ENCODE measurements at regions not wholly inside any gene's neighbourhood (a gene's known extent, or its start where the extent isn't known, plus 50 kb on each side); places are given as distances from the start of the nearest gene placed in this dataset.

DNA sequence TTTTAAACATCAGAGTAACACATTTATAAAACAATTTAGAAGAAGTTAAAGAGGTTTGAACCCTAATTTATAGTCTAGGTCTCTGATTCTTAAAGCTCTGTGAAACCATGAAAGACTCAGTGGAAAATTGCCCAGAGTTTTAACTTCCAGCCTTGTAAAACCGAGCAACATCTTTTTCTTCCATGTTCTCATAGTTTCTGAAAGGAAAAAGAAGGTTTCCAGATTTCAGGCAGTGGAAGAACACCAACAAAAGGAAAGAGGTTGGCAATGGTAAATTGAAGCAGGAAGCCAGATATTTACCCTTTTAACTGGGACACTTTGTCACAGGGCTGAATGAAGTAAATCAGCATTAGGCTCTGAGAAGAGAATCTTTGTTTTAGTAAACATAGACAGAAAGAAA is 1999.3 kb downstream of the MAT2B start:
- no peak for DNase-seq

DNA sequence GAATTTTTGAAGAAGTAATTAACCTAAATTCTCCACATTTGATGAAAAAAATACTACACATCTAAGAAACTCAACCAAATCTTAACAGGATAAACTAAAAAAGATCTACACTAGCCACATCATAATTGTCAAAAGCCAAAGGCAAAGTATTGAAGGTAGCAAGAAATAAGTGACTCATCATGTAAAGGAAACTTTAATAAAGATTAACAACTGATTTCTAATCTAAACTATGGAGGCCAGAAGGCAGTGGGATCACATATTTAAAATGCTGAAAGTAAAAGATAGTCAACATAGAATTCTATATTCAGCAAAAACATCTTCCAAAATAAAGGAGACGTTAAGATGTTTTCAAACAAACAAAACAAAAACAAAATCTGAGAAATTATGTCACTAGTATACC is 2002.9 kb downstream of the MAT2B start:
- no peak for DNase-seq

DNA sequence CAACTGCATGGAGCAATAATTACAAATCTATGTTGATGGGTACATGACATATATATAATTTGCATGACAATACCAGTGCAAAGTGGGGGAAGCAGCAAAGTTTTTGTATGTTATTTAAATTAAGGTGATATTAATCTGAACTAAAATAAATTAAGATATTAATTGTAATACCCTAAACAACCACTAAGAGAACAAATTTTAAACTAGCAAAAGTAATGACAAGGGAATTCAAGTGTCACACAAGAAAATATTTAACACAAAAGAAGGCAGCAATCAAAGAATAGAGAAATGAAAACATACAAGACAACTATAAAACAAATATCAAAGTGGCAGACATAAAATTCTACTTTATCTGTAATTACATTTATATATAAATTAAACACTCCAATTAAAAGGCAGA is 2003.4 kb downstream of the MAT2B start:
- no peak for DNase-seq

DNA sequence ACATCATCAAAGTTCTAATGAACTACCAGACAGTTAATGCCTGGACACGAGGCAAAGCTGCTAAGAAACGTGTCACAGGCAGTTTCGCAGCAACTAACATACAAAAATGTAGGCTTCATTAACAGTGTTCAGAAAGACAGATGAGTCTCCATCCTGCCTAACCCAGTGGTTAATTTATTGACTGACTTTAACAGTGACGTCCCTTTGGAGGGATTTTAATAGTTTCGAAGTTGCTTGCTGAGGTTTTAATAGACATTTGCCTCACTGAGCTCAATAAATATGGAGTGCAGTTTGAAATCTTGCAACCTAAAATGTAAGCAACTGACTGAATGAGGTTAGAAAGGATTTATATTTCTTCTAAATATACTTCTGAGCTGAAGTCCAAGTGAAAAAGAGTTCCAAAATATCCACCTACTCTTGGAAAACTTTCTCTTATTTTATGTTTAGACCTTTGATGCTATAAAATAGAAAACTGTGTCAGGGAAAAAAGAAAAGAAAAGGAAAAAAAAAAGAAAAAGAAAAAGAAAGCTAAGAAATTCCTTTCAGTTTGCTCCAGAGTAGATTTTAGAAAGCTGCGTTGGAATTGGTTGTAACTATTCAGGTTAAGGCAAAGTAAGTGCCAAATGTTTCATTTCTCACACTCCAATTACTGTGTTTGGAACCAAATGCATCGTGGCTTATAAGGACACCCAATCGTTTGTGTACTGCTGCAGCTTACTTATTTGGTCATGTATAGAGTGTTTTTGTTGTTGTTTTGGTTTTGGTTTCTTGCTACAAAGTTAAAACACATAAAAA is 2016.6 kb downstream of the MAT2B start:
- no peak for DNase-seq

DNA sequence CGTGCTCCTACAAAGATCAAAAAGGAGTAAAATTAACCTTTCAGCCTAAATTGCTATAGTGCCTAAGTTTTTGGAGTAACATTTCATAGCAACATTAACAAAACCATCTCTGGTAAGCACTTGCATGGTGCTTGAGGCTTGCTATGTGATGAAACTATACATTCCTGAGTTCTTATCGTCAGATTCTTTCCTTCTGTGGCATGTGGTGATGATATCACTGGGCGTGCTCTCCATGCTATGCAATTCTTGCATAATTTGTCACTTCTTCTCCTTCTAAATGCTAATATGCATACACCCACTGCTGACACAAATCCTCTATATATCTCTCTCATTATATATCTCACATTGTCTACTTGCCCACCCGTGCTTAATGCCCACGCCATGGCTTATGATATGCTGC is 2019.9 kb downstream of the MAT2B start:
- DNase-seq: no peak

DNA sequence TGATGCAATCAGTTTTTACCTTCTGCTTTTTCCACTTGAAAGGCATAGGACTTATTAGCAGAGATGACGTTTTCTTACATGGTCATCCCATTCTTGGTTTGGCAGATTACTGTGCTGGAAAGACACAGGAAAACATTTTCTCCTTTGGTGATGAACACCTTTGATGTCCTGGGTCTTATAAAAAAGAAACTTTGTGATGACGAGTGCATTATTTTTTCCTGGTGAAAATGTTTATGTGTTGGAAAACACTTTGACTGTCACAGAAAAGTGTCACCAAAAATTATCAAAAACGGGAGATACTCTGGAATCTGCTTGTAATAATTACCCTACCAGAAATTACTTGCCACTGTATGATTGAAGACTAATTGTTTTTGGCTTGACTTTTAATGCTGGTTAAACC is 2020.9 kb downstream of the MAT2B start:
- DNase-seq: no peak

DNA sequence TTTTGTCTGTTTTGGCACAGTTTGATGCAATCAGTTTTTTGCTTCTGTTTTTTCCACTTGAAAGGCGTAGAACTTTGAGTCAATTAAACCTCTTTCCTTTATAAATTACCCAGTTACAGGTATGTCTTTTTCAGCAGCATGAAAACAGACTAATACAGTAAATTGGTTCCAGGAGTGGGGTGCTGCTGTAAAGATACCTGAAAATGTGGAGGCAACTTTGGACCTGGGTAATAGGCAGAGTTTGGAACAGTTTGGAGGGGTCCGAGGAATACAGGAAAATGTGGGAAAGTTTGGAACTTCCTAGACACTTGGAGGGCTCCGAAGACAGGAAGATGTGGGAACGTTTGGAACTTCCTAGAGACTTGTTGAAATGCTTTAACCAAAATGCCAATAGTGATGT is 2022.2 kb downstream of the MAT2B start:
- no peak for DNase-seq

DNA sequence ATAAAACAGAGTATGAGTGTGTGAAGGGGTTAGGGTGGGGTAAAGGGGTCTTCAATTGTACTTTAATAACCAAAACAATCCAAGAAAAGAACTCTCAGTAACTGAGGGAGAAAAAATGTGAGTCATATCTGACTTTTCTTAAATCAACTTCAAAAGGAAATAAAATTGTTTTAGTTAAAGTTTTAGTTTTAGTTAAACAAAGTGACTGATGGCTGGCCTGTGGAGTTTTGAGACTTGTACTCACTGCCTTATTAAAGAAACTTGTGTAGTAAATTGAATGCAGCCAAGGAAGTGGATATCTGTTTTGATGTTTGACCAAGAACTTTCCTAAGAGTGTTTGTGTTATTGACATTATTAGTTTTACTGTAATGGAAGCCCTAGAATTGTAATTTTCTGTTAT is 2032.6 kb downstream of the MAT2B start:
- DNase-seq: no peak

DNA sequence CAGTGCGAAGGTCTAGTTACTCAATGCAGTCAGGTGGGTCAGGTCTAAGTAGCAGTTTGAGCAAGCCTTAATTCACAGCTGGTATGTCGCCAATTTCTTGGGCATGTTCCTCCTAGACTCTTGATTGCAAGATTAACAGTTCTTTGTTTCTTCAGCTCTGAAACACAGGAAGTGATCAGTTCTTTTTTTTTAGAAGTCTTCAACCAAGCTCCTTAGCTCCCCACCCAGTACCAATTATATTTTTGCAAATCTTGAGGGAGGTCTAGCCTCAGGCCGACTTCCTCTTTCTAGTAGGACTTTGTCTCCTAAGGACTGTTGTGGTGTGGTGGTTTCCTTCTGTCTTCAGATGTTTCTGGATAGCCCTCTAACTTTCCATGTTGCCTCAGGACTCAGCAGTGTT is 2054.2 kb downstream of the MAT2B start:
- no peak for DNase-seq

DNA sequence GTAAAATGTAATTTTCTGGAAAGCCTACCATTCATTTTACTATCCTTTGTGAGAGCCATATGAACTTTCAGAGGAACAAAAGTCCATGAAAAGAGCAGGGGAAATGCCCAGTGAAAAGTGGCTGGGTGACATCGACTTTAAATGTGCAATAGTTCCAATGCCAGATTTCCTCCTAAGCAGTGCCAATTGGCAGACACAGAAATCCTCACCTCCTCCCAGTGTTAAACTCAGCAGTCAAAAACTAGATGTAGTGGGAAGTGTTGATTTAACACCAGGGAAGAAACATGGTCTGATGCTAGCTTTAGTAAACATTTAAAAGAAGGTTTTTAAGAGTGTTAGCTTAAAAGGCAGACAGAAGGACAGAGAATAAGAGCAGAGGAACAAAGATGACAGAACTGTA is 2055.2 kb downstream of the MAT2B start:
- DNase-seq: no peak

DNA sequence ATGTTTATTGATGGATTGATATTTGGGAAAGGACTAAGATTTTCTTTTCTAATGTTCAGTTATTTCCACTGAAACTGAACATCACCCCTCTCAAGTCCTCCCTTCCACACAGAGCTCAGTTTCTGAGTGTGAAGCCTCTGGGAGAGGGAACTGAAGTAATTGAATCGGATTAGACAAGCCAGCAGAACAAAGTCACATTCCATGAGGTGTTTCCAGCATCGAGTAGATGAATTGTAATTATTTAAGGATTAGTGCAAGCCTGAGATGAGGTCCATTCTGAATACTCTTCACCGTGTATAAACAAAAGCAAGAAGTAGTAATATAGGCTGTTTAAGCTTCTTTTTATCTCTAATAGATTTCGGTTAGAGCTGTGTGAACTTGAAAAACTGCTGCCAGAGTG is 2060.5 kb downstream of the MAT2B start:
- DNase-seq: no peak

DNA sequence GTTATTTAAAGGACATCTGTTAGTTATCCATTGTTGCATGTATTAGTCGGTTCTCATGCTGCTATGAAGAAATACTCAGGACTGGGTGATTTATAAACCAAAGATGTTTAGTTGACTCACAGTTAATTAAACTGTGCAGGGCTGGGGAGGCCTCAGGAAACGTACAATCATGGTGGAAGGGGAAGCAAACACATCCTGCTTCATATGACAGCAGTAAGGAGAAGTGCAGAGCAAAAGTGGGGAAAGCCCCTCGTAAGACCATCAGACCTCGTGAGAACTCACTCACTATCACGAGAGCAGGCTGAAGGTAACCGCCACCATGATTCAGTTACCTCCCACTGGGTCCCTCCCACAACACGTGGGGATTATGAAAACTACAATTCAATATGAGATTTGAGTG is 2064.1 kb downstream of the MAT2B start:
- no peak for DNase-seq

DNA sequence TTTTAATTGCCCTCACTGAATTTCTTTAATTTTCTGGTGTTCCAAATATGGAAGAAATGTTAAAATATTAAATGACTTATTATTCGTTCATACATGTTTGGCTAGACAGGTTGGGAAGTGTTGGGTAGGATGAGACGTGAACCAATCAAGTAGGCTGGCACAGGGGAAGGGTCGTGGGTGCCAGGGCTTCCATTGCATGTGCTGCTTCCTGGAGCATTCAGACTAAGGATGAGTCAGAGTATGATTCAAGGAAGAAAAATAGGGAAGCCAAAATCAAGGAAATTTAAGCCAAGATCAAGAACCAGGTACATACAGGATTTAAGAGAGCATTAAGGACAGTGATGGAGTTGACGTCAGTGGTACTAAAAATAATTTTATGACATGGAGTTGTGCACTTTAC is 2068.0 kb downstream of the MAT2B start:
- no peak for DNase-seq

DNA sequence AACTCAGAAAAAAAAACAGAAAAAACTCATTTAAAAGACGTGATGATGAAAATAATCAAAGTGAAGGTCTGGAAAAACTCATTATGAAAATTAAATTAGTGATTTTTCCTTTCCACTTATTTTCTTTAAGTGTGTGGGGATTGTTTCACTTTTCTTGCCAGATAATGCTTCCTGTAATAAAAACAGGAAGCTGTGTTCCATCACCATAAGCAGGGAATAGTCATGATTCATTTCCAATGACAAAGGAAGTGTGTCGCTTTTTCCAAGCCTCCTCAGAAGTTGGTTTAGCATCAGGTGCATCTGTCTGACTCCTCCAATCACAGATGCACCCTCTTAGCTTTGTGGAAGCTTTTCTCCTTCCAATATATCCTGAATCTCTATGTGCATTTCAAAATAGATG is 2068.7 kb downstream of the MAT2B start:
- DNase-seq: no peak

DNA sequence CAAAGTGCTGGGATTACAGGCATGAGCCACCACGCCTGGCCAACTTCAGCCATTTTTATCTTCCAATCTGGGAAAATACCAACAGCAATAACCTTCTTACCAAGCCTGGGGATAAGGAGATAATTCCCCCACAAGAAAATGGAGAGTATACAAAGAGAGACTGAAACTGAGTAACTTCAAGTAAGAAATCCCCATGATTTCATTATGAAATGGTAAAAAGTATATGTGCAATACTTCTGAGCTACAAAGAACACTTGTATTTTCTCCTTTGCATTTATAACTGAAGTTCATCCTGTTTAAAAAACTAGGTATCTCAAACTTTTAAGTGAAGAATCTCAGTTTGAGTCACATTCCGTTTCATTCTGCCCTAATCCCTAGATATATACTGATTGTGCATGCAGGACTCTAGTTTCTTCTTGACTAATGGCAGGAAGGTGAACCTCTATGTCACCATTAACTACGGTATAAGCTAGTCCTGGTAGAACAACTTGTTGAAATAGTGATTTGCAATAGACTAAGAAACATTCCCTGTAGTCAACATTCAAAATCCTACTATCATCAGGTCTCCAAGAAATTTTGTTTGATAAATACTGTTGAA is 2071.4 kb downstream of the MAT2B start:
- no peak for DNase-seq

DNA sequence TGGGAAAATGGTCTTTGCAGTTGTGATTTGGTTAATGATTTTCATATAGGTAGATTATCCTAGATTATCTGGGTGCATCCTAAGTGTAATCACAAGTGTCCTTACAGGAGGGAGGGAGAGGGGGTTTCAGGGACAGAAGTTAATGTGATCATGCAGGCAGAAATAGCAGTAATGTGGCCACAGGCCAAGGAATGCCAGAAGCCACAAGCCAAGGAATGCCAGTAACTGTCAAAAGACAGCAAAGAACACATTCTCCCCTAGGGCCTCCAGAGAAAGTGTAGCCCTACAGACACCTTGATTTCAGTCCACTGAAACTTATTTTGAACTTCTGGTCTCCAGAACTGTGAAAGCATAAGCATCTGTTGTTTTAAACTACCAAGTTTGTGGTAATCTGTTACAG is 2074.5 kb downstream of the MAT2B start:
- no peak for DNase-seq

DNA sequence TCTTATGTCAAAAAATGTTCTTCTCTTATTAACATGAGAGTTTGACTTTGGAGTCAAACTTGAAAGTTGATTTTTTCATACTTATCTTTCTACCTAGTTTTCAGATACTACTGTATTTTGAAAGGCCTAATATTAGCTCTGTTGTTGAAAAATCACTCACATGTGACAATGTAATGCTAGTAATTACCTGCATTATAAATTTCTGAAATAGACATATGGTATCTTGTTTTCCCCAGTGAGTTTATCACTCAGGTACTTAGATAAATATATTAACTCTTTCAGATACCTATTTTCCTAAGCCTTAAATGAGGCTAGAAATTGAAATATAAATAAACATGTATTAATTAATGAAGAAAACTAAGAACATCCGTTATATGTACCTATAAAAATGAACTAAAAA is 2089.3 kb downstream of the MAT2B start:
- DNase-seq: peak in 1 of 2 experiments; percentile 17

DNA sequence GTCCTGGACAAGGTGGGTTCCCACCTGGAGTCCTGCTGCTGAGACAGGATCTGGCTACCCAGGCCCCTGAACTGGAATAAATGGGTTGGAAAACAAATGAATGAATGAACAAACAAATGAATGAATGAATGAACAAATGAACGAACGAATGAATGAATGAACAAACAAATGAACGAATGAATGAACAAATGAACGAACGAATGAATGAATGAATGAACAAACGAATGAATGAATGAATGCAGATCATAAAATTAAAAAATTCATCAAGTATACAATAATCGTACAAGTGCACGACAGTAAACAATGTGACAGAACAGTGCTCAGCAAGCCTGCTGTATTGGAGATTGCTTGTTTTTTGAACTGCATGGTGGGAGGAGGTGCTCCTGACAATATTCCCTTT is 2097.1 kb downstream of the MAT2B start:
- DNase-seq: no peak

DNA sequence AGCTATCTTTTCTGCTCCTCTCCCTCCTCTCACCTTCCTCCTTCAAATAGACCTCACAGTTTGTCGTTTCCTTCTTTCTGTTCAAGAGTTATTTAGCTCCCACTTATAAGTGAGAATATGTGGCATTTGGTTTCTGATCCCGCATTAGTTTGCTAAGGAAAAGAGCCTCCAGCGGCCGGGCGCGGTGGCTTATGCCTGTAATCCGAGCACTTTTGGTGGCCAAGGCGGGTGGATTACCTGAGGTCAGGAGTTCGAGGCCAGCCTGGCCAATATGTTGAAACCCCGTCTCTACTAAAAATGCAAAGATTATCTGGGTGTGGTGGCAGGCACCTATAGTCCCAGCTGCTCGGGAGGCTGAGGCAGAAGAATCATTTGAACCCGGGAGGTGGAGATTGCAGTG is 2101.6 kb downstream of the MAT2B start:
- DNase-seq: no peak

DNA sequence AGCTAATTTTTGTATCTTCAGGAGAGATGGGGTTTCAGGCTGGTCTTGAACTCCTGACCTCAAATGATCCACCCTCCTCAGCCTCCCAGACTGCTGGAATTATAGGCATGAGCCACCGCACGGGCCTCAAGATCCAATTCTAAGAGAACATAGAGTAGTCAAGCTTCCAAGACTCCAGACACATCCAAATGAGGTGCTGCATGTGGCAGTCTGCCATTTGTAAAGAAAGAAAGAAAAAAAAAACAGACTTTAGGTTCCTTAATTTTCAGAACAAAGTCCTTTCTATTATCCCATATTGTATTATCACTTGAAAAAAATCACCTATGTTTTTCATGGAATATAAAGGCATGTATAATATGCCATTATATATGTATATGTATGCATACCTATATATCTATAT is 2104.5 kb downstream of the MAT2B start:
- no peak for DNase-seq

DNA sequence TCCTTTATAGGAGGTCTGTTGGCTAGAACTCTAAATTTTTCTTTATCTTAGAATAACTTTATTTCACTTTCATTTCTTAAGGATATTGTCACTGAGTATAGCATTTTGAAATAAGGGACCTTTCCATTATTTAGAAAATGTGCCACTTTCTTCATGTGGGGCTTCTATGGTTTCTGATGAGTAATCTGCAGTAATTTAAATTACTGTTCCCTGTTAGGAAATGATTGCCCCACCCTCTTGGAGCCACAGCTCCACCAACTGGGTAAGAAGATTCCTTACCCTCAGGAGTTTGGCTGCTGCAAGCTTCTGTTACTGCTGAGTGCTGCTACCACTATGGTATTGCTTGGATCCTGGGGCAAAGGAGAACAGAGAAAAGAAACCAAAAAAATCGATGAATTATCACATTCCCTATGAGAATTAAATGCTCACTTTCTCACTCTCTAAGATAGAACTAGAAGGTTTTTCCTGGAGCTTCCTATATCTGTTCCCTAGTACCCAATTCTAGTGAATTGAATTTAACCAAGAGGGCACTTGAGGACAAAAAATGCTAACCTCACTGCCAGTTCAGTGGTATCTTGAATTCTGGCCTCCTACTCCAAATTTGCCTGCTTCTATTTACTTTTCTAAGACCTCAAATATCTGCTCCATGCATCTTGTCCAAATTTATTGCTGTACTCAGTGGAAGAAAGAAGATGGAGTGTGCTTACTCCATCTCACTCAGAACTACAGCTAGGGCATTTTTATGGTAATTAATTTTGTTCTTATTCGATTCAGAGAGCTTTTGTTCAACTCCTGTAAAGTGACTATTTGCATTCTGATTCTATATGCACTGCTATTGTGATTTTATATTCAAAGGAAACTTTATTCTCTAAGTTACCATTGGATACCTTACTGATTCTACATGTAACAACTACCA is 2111.3 kb downstream of the MAT2B start:
- DNase-seq: peak in 1 of 2 experiments; percentile 20

DNA sequence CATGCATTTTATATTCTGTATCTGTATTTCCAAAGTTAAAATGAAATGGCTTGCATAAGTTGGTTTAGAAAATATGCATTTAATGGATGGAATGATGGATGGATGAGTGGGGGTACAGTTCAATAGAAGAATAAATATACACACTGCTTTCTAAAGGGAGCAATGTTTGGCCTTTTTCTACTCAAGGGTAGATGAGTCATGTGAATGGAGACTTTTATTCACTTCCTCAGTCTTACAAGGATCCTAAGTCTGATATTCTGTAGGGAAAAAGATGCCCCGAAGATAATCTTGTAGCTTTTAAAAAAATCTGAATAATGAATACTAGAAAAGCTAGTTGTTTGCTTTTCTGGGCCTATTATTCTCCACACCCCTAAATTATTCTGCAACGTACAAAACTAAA is 2112.1 kb downstream of the MAT2B start:
- no peak for DNase-seq

DNA sequence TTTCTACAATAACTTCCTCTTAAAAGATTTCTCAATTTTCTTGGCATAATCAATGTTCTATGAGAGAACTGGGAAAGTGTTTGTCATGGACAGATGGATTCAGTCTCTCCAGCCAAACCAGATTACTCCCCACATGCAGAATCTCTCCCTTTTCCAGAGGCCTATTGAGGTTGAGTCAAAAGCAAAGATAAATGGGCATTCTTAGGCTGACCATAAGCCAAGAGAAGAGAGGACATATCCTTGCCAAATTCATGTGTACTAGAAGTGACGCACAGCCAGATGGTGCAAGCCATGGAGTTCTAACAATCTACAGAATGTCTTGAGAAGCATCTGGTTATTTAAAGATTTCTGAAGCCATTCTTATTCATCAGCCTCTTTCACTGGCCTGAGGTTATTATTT is 2115.0 kb downstream of the MAT2B start:
- DNase-seq: peak in 1 of 2 experiments; percentile 3

Measured in NCI-H524 (cell line).